Adrenal gland (tissue), 5 donors: ENCODE measurements at regions not wholly inside any gene's neighbourhood (a gene's known extent, or its start where the extent isn't known, plus 50 kb on each side); places are given as distances from the start of the nearest gene placed in this dataset.

Source experiments
- CTCF ChIP-seq, 6 experiments: fragments of 450-650 bp in 4 of 6; fragments of 200-600 bp in 2 of 6; sonication (generic) in 1 of 6; IDR thresholded peaks; 1 replicate in 5 of 6; 2 replicates in 1 of 6; pipeline versions ENCODE4 v1.5.1 to v1.8.0; 2016 to 2021; ENCODE audit warnings: antibody characterized with exemption in 6 of 6, mild to moderate bottlenecking in 2 of 6, moderate library complexity in 1 of 6
- POLR2A ChIP-seq, 2 donors: fragments of 450-650 bp; IDR thresholded peaks; one replicate each; pipeline ENCODE4 v1.6.1; 2017; ENCODE audit warnings: antibody characterized with exemption in 2 of 2, mild to moderate bottlenecking in 2 of 2, moderate library complexity in 1 of 2
- donor health status: DM: no; HTN: no; CAD: no.

- no peak for TF ChIP-seq POLR2A (IDR thresholded peaks at IDR 0.05)
- no peak for TF ChIP-seq CTCF (IDR thresholded peaks at IDR 0.05)
Measured at GRCh38 chr15:91741986-91742385, 111.5 kb upstream of the SLCO3A1 start.
